Neural progenitor cell (in vitro differentiated cells): ENCODE measurements at regions not wholly inside any gene's neighbourhood (a gene's known extent, or its start where the extent isn't known, plus 50 kb on each side); places are given as distances from the start of the nearest gene placed in this dataset.

Experiments
- DNase-seq: peaks from one replicate; pipeline ENCODE4 v3.0.0-alpha.2; 2016; ENCODE audit warnings: low spot score
- H2AFZ ChIP-seq: fragments of 200-600 bp; sonication (generic); replicated peaks from 2 replicates; pipeline ENCODE4 v1.6.1; 2016; ENCODE audit warnings: antibody characterized with exemption
- H3F3A ChIP-seq: fragments of 200-600 bp; sonication (generic); 2 replicates; pipeline ENCODE4 v1.6.1; 2016; ENCODE audit warnings: antibody characterized with exemption, low read depth
- H3K27ac ChIP-seq: fragments of 200-600 bp; sonication (generic); 2 replicates; pipeline ENCODE4 v1.5.1; 2016; ENCODE audit warnings: mild to moderate bottlenecking
- H3K27me3 ChIP-seq: fragments of 200-600 bp; sonication (generic); 2 replicates; pipeline ENCODE4 v1.6.1; 2016; ENCODE audit warnings: mild to moderate bottlenecking, moderate library complexity
- H3K36me3 ChIP-seq: fragments of 200-600 bp; sonication (generic); 2 replicates; pipeline ENCODE4 v1.5.1; 2016
- H3K4me1 ChIP-seq: fragments of 200-600 bp; sonication (generic); 2 replicates; pipeline ENCODE4 v1.6.1; 2016; ENCODE audit warnings: mixed run types
- H3K4me2 ChIP-seq: fragments of 200-600 bp; sonication (generic); 2 replicates; pipeline ENCODE4 v1.6.1; 2016
- H3K4me3 ChIP-seq: fragments of 200-600 bp; sonication (generic); 2 replicates; pipeline ENCODE4 v1.5.1; 2016
- H3K79me2 ChIP-seq: fragments of 200-600 bp; sonication (generic); 2 replicates; pipeline ENCODE4 v1.6.1; 2016; ENCODE audit warnings: low read depth
- H3K9ac ChIP-seq: fragments of 200-600 bp; sonication (generic); 2 replicates; pipeline ENCODE4 v1.6.1; 2016
- H3K9me3 ChIP-seq: fragments of 200-600 bp; sonication (generic); 2 replicates; pipeline ENCODE4 v1.5.1; 2016; ENCODE audit warnings: low read depth
- H4K20me1 ChIP-seq: fragments of 200-600 bp; sonication (generic); 2 replicates; pipeline ENCODE4 v1.6.1; 2016; ENCODE audit warnings: low read depth
- H3K27ac Mint-ChIP-seq: 3 replicates; pipeline ENCODE4 v1.8.0; 2021; ENCODE audit warnings: mixed read lengths
- H3K27me3 Mint-ChIP-seq: 2 replicates; pipeline ENCODE4 v1.8.0; 2022; ENCODE audit warnings: low read depth, mild to moderate bottlenecking, inconsistent platforms, moderate library complexity, mixed read lengths; ENCODE audit not compliant: insufficient read depth
- H3K36me3 Mint-ChIP-seq: 3 replicates; pipeline ENCODE4 v1.8.0; 2021; ENCODE audit warnings: mixed read lengths
- H3K4me1 Mint-ChIP-seq: 3 replicates; pipeline ENCODE4 v1.8.0; 2021; ENCODE audit warnings: mixed read lengths
- H3K4me3 Mint-ChIP-seq: 3 replicates; pipeline ENCODE4 v1.8.0; 2021; ENCODE audit warnings: mild to moderate bottlenecking, moderate library complexity, mixed read lengths
- H3K9me3 Mint-ChIP-seq: 3 replicates; pipeline ENCODE4 v1.8.0; 2020; ENCODE audit warnings: mixed read lengths
- EZH2 ChIP-seq: fragments of 200-600 bp; sonication (generic); IDR thresholded peaks from 2 replicates; pipeline ENCODE4 v1.6.1; 2017; ENCODE audit warnings: antibody characterized with exemption, mild to moderate bottlenecking, moderate library complexity
- EZH2phosphoT487 ChIP-seq: fragments of 200-600 bp; sonication (generic); IDR thresholded peaks from 2 replicates; pipeline ENCODE4 v1.6.1; 2017; ENCODE audit warnings: antibody characterized with exemption
- TF ChIP-seq, protein P1 (sequence below): fragments of 200-600 bp; sonication (generic); IDR thresholded peaks from 2 replicates; pipeline ENCODE4 v1.5.1; 2017; ENCODE audit warnings: antibody characterized with exemption, mild to moderate bottlenecking

DNA sequence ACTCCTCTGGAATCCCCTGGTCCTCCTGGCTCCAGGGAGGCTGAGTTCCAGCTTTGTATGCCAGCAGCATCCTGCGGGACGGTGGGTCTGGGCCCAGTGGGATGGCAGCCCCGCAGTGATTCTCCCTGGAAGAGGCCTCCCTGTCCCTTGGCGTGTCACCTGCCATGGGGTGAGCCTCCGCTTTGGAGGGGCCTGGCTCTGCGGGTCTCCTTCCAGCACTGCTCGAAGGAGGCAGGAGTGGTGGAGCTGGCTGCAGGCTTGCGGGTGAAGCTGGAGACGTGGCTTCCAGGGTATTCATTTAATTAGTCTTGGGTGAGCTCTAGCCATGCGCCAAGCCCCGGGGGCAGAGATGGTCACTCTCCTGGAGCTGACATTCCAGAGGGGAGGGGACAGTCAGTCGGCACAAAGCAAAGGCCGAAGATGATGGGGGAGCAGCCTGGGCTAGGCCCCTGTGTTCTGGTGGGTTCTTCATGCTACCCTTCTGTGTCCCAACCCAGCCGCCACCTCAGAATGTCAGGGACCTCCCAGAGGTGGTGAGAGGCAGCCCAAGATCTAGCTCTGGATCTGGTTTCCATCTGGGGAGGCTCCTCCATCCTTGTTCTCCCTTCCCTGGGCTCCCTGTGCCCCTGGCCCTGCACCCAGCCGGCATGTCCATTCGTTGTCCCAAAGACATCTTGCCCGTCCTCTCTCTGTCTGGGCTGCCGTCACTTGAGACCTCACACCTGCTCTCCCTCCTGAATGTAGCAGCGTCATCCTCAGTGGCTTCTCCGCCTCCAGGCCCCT, 1332.5 kb downstream of the BRD1 start:
- H2AFZ ChIP-seq: no peak overlapping the region
- Mint-ChIP-seq H3K4me1 (peaks cover 39% of the 10 kb centered on the region), H3K27me3 (peaks cover 10% of the 10 kb centered on the region), H3K27ac (peak overlapping the region; percentile 33), H3K36me3 (peaks cover 1% of the 10 kb centered on the region), H3K4me3 (no peak overlapping the region), H3K9me3 (no peaks in the 10 kb centered on the region)
- peaks cover 34% of the 10 kb centered on the region for H4K20me1 ChIP-seq
- H3K27ac ChIP-seq: no peak overlapping the region
- H3K9ac ChIP-seq: no peak overlapping the region
- H3K36me3 ChIP-seq: no peaks in the 10 kb centered on the region
- no peak overlapping the region for H3K4me3 ChIP-seq
- H3K9me3 ChIP-seq: no peaks in the 10 kb centered on the region
- H3F3A ChIP-seq: peaks cover 2% of the 10 kb centered on the region
- H3K4me1 ChIP-seq: peaks cover 22% of the 10 kb centered on the region
- H3K27me3 ChIP-seq: peaks cover 20% of the 10 kb centered on the region
- TF ChIP-seq, protein P1, sequence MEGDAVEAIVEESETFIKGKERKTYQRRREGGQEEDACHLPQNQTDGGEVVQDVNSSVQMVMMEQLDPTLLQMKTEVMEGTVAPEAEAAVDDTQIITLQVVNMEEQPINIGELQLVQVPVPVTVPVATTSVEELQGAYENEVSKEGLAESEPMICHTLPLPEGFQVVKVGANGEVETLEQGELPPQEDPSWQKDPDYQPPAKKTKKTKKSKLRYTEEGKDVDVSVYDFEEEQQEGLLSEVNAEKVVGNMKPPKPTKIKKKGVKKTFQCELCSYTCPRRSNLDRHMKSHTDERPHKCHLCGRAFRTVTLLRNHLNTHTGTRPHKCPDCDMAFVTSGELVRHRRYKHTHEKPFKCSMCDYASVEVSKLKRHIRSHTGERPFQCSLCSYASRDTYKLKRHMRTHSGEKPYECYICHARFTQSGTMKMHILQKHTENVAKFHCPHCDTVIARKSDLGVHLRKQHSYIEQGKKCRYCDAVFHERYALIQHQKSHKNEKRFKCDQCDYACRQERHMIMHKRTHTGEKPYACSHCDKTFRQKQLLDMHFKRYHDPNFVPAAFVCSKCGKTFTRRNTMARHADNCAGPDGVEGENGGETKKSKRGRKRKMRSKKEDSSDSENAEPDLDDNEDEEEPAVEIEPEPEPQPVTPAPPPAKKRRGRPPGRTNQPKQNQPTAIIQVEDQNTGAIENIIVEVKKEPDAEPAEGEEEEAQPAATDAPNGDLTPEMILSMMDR: no peak
- no peak for TF ChIP-seq EZH2
- TF ChIP-seq EZH2phosphoT487: no peak
- no peak for DNase-seq
- H3K4me2 ChIP-seq: no peak overlapping the region
- peaks cover 16% of the 10 kb centered on the region for H3K79me2 ChIP-seq

DNA sequence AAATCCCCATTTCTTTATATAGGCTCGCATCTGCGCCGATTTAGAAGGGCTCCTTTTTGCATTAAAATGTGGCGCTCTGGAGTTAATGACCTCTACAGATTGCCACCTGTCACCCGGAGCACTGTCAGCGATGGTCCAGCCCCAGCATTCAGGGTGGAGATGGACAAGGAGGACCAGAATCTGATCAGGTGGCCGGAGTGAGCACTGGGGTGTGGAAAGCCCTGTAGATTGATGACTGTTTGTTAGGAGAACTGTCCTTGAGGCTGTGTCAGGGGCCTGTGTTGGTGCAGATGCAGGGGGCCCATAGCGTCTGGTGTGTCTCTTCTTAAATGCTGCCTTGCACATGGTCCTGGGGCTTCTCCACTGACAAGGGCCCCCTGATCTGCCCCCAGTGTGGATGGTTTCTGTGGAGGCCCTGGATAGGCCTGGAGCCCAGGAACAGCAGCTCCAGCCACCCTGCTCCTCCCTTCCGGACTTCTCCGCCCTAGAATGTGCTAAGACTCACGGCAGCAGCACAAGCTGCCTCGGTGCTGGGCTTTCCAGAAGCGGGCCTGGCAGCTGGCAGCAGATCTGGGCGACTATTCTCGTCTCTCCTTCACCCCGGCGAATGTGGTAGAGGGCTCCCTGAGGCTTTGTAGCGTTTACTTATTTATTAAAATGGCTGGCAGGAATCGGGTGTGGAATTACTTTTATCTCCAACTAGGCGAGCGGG, 1333.3 kb downstream of the BRD1 start:
- Histone ChIP-seq H4K20me1 (peaks cover 34% of the 10 kb centered on the region), H3K27me3 (peaks cover 28% of the 10 kb centered on the region), H3K27ac (no peak overlapping the region), H3K9ac (no peak overlapping the region), H3K4me2 (no peak overlapping the region), H3K36me3 (no peaks in the 10 kb centered on the region), H3K9me3 (no peaks in the 10 kb centered on the region), H3K4me1 (peaks cover 22% of the 10 kb centered on the region), H2AFZ (no peak overlapping the region), H3K79me2 (peaks cover 16% of the 10 kb centered on the region), H3K4me3 (no peak overlapping the region), H3F3A (peaks cover 9% of the 10 kb centered on the region)
- H3K27me3 Mint-ChIP-seq: peaks cover 10% of the 10 kb centered on the region
- H3K4me3 Mint-ChIP-seq: no peak overlapping the region
- peaks cover 1% of the 10 kb centered on the region for H3K36me3 Mint-ChIP-seq
- no peaks in the 10 kb centered on the region for H3K9me3 Mint-ChIP-seq
- peak overlapping the region; percentile 11 for H3K27ac Mint-ChIP-seq
- peaks cover 33% of the 10 kb centered on the region for H3K4me1 Mint-ChIP-seq
- TF ChIP-seq EZH2phosphoT487: no peak
- DNase-seq: no peak

DNA sequence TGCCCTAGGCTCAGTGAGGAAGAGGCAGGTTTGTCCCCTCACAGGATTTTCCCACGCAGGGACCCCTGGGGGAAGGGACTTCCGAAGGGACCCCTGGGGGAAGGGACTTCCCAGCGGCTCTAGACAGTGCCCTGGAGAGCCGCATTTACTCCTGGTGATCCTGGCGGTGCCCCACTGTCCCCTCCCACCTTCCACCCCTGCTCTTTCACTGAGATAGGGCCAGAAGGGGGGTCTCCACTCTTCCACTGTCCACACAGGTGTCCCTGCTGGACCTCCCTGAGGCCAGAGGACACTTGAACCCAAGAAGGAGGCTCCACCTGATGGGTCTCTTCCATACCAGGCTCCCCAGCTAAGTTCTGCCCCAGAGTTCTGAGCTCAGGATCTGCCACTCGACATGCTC, 1333.9 kb downstream of the BRD1 start:
- H3K9me3 Mint-ChIP-seq: no peaks in the 10 kb centered on the region
- peaks cover 36% of the 10 kb centered on the region for H4K20me1 ChIP-seq
- H3K4me2 ChIP-seq: no peak overlapping the region
- H3K4me3 Mint-ChIP-seq: no peak overlapping the region
- H2AFZ ChIP-seq: no peak overlapping the region
- H3K27me3 Mint-ChIP-seq: peaks cover 10% of the 10 kb centered on the region
- peaks cover 12% of the 10 kb centered on the region for H3F3A ChIP-seq
- DNase-seq: no peak
- no peak overlapping the region for H3K9ac ChIP-seq
- H3K36me3 Mint-ChIP-seq: peaks cover 1% of the 10 kb centered on the region
- peaks cover 18% of the 10 kb centered on the region for H3K4me1 ChIP-seq
- peaks cover 29% of the 10 kb centered on the region for H3K4me1 Mint-ChIP-seq
- H3K27ac Mint-ChIP-seq: no peak overlapping the region
- H3K79me2 ChIP-seq: peaks cover 16% of the 10 kb centered on the region
- no peak overlapping the region for H3K27ac ChIP-seq
- no peak for TF ChIP-seq EZH2phosphoT487
- TF ChIP-seq, protein P1: no peak
- H3K36me3 ChIP-seq: no peaks in the 10 kb centered on the region
- H3K9me3 ChIP-seq: no peaks in the 10 kb centered on the region
- H3K4me3 ChIP-seq: no peak overlapping the region
- peaks cover 31% of the 10 kb centered on the region for H3K27me3 ChIP-seq
